Small intestine (tissue), 7 donors: ENCODE measurements at regions not wholly inside any gene's neighbourhood (a gene's known extent, or its start where the extent isn't known, plus 50 kb on each side); places are given as distances from the start of the nearest gene placed in this dataset.

Source experiments
- DNase-seq, 2 donors: peaks; one replicate each; pipeline versions ENCODE4 v3.0.0 to v3.0.0-alpha.2; 2013
- FAIRE-seq: peaks from 2 replicates; lab custom pipeline; 2012; peaks lifted over from hg19 to GRCh38; lab: Jason Lieb, UNC
- H3K27ac ChIP-seq, 3 donors: one replicate each; pipeline ENCODE4 v1.5.1; 2013; ENCODE audit warnings: low read length in 2 of 3, mild to moderate bottlenecking in 2 of 3, control low read depth in 1 of 3, inconsistent platforms in 1 of 3, low read depth in 1 of 3, moderate library complexity in 1 of 3
- H3K27me3 ChIP-seq, 3 donors: one replicate each; pipeline ENCODE4 v1.6.1; 2013; ENCODE audit warnings: low read length in 3 of 3, inconsistent platforms in 1 of 3; ENCODE audit not compliant: control insufficient read depth in 3 of 3, insufficient read depth in 3 of 3
- H3K36me3 ChIP-seq, 3 donors: one replicate each; pipeline ENCODE4 v1.6.1; 2013; ENCODE audit warnings: low read length in 3 of 3, inconsistent platforms in 1 of 3, low read depth in 1 of 3, mild to moderate bottlenecking in 1 of 3, moderate library complexity in 1 of 3; ENCODE audit not compliant: control insufficient read depth in 3 of 3, insufficient read depth in 2 of 3
- H3K4me1 ChIP-seq, 3 donors: one replicate each; pipeline ENCODE4 v1.6.1; 2013; ENCODE audit warnings: low read length in 2 of 3, inconsistent platforms in 1 of 3, low read depth in 1 of 3, mild to moderate bottlenecking in 1 of 3, moderate library complexity in 1 of 3; ENCODE audit not compliant: control insufficient read depth in 3 of 3, insufficient read depth in 2 of 3
- H3K4me3 ChIP-seq, 3 donors: one replicate each; pipeline ENCODE4 v1.5.1; 2013; ENCODE audit warnings: low read length in 3 of 3, control low read depth in 1 of 3, inconsistent platforms in 1 of 3, low read depth in 1 of 3, mild to moderate bottlenecking in 1 of 3, moderate library complexity in 1 of 3
- H3K9me3 ChIP-seq, 2 donors: one replicate each; pipeline ENCODE4 v1.6.1; 2013; ENCODE audit warnings: low read depth in 1 of 2, low read length in 1 of 2; ENCODE audit not compliant: control insufficient read depth in 2 of 2, insufficient read depth in 1 of 2
- WGBS, 3 donors: extraction: QIAGEN DNeasy Blood & Tissue Kit; methylation state at CpG; one replicate each; pipeline ENCODE4 v1.1.7; 2013; 5-methylcytosine and 5-hydroxymethylcytosine counted together
- donor health status: healthy with polysubstance abuse.
- donor health status: control.
- donor health status: control.
- donor health status: Bipolar disorder and iron deficiency.
- donor health status: healthy.

- no peak overlapping the region for H3K27ac ChIP-seq
- no peaks in the 10 kb centered on the region for H3K36me3 ChIP-seq
- WGBS, 3 donors: 78 to 88% (median 87%) methylated on average over 2 of the region's 2 CpGs
- H3K27me3 ChIP-seq: no peaks in the 10 kb centered on the region
- H3K9me3 ChIP-seq: no peaks in the 10 kb centered on the region
- H3K4me3 ChIP-seq: no peak overlapping the region
- H3K4me1 ChIP-seq: no peaks in the 10 kb centered on the region
- no peak for FAIRE-seq
- no peak for DNase-seq
Observed at GRCh38 chr3:18137958-18138357, 287.2 kb downstream of the SATB1 start.

- no peak for FAIRE-seq
- H3K27ac ChIP-seq: no peak overlapping the region
Observed at GRCh38 chr3:18135060-18135814, 289.9 kb downstream of the SATB1 start.

GRCh38 chr3:18134386-18135059, 290.6 kb downstream of the SATB1 start:
- no peak overlapping the region for H3K27ac ChIP-seq
- FAIRE-seq (no peak), DNase-seq (no peak)
- H3K4me1 ChIP-seq: no peaks in the 10 kb centered on the region
- WGBS, 3 donors: 61 to 76% (median 63%) methylated on average over 2 of the region's 2 CpGs
- H3K36me3 ChIP-seq: no peaks in the 10 kb centered on the region
- H3K4me3 ChIP-seq: no peak overlapping the region
- H3K27me3 ChIP-seq: no peaks in the 10 kb centered on the region
- H3K9me3 ChIP-seq: no peaks in the 10 kb centered on the region

More at GRCh38 chr3:18135060-18135814, 289.9 kb downstream of the SATB1 start:
- Histone ChIP-seq H3K4me3 (no peak overlapping the region), H3K4me1 (no peaks in the 10 kb centered on the region), H3K36me3 (no peaks in the 10 kb centered on the region), H3K27me3 (no peaks in the 10 kb centered on the region), H3K9me3 (no peaks in the 10 kb centered on the region)
- 79 to 89% (median 86%) methylated on average over 7 of the region's 7 CpGs for WGBS, 3 donors
- no peak for DNase-seq

- Histone ChIP-seq H3K27me3 (no peaks in the 10 kb centered on the region), H3K4me1 (no peaks in the 10 kb centered on the region), H3K9me3 (no peaks in the 10 kb centered on the region), H3K4me3 (no peak overlapping the region), H3K27ac (no peak overlapping the region), H3K36me3 (no peaks in the 10 kb centered on the region)
- DNase-seq (no peak), FAIRE-seq (no peak)
Observed at GRCh38 chr3:18132991-18133390, 292.1 kb downstream of the SATB1 start.

- no peaks in the 10 kb centered on the region for H3K9me3 ChIP-seq
- DNase-seq (no peak), FAIRE-seq (no peak)
- H3K36me3 ChIP-seq: no peaks in the 10 kb centered on the region
- WGBS, 3 donors: 75 to 78% (median 76%) methylated on average over 11 of the region's 11 CpGs
- H3K4me3 ChIP-seq: no peak overlapping the region
- H3K27ac ChIP-seq: no peak overlapping the region
- H3K4me1 ChIP-seq: no peaks in the 10 kb centered on the region
- H3K27me3 ChIP-seq: no peaks in the 10 kb centered on the region
Observed at GRCh38 chr3:18127859-18128681, 297.1 kb downstream of the SATB1 start.

GRCh38 chr3:18127174-18127858, 297.8 kb downstream of the SATB1 start:
- Histone ChIP-seq H3K9me3 (no peaks in the 10 kb centered on the region), H3K36me3 (no peaks in the 10 kb centered on the region), H3K27ac (no peak overlapping the region), H3K27me3 (no peaks in the 10 kb centered on the region), H3K4me1 (no peaks in the 10 kb centered on the region), H3K4me3 (no peak overlapping the region)
- WGBS, 3 donors: 60 to 76% (median 67%) methylated on average over 3 of the region's 3 CpGs
- no peak for DNase-seq
- no peak for FAIRE-seq

- Histone ChIP-seq H3K4me3 (no peak overlapping the region), H3K36me3 (no peaks in the 10 kb centered on the region), H3K4me1 (no peaks in the 10 kb centered on the region), H3K27ac (no peak overlapping the region), H3K27me3 (no peaks in the 10 kb centered on the region), H3K9me3 (no peaks in the 10 kb centered on the region)
- FAIRE-seq (no peak), DNase-seq (no peak)
- 73 to 78% (median 73%) methylated on average over 5 of the region's 5 CpGs for WGBS, 3 donors
Observed at GRCh38 chr3:18126772-18127171, 298.4 kb downstream of the SATB1 start.

- 84 to 85% (median 85%) methylated on average over 5 of the region's 5 CpGs for whole genome bisulfite sequencing, 3 donors
- FAIRE-seq: no peak
- no peak overlapping the region for H3K27ac ChIP-seq
Observed at GRCh38 chr3:18124501-18124900, 300.6 kb downstream of the SATB1 start.

More at GRCh38 chr3:18124501-18124900, 300.6 kb downstream of the SATB1 start:
- Histone ChIP-seq H3K27me3 (no peaks in the 10 kb centered on the region), H3K36me3 (no peaks in the 10 kb centered on the region), H3K4me3 (no peak overlapping the region), H3K4me1 (no peaks in the 10 kb centered on the region), H3K9me3 (no peaks in the 10 kb centered on the region)
- DNase-seq: no peak
